ENCODE measurements at regions not wholly inside any gene's neighbourhood (a gene's known extent, or its start where the extent isn't known, plus 50 kb on each side); places are given as distances from the start of the nearest gene placed in this dataset.

- H3K4me3 ChIP-seq (ENCODE audit: severe bottlenecking), result no peak overlapping the region
- no peak for ATAC-seq (ENCODE audit: low read depth)
- no peaks in the 10 kb centered on the region for H3K36me3 ChIP-seq (ENCODE audit: low read depth)
Measured at GRCh38 chr11:31884080-31884479, 73.0 kb upstream of the PAX6 start.

DNA sequence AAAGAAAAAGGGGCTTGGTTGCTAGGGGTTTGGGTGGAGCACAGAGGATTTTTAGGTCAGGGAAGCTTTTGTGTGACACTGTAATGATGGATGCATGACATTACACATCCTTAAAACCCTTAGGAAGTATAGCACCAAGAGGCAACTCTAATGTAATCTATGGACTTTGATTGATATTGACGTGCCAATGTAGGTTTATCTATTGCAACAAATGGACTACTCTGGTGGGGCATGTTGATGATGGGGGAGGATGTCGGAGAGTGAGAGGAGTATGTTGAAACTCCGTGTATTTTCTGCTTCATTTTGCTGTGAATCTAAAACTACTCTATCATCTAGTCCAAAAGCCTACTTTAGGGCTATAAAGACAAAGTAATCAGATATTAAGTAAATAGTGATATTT lies 72.3 kb upstream of the PAX6 start:
- Histone ChIP-seq H3K27ac (ENCODE audit: poor library complexity, severe bottlenecking) (no peak overlapping the region), H3K4me3 (ENCODE audit: severe bottlenecking) (no peak overlapping the region), H3K9me3 (ENCODE audit: severe bottlenecking) (no peaks in the 10 kb centered on the region), H3K4me1 (ENCODE audit: insufficient read depth, poor library complexity, severe bottlenecking) (no peaks in the 10 kb centered on the region), H3K27me3 (ENCODE audit: insufficient read depth, poor library complexity, severe bottlenecking) (no peaks in the 10 kb centered on the region), H3K36me3 (ENCODE audit: low read depth) (no peaks in the 10 kb centered on the region)
- TF ChIP-seq, protein P1, sequence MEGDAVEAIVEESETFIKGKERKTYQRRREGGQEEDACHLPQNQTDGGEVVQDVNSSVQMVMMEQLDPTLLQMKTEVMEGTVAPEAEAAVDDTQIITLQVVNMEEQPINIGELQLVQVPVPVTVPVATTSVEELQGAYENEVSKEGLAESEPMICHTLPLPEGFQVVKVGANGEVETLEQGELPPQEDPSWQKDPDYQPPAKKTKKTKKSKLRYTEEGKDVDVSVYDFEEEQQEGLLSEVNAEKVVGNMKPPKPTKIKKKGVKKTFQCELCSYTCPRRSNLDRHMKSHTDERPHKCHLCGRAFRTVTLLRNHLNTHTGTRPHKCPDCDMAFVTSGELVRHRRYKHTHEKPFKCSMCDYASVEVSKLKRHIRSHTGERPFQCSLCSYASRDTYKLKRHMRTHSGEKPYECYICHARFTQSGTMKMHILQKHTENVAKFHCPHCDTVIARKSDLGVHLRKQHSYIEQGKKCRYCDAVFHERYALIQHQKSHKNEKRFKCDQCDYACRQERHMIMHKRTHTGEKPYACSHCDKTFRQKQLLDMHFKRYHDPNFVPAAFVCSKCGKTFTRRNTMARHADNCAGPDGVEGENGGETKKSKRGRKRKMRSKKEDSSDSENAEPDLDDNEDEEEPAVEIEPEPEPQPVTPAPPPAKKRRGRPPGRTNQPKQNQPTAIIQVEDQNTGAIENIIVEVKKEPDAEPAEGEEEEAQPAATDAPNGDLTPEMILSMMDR (IDR thresholded peaks at IDR 0.05; ENCODE audit: poor library complexity, severe bottlenecking), result no peak
- ATAC-seq (ENCODE audit: low read depth) (no peak), DNase-seq (ENCODE audit: low spot score) (no peak)

More at GRCh38 chr11:31884080-31884479, 73.0 kb upstream of the PAX6 start:
- Histone ChIP-seq H3K27me3 (ENCODE audit: insufficient read depth, poor library complexity, severe bottlenecking) (no peaks in the 10 kb centered on the region), H3K9me3 (ENCODE audit: severe bottlenecking) (no peaks in the 10 kb centered on the region), H3K4me1 (ENCODE audit: insufficient read depth, poor library complexity, severe bottlenecking) (no peaks in the 10 kb centered on the region), H3K27ac (ENCODE audit: poor library complexity, severe bottlenecking) (no peak overlapping the region)
- no peak for DNase-seq (ENCODE audit: low spot score)
- TF ChIP-seq, protein P1 (IDR thresholded peaks at IDR 0.05; ENCODE audit: poor library complexity, severe bottlenecking), result no peak

DNA sequence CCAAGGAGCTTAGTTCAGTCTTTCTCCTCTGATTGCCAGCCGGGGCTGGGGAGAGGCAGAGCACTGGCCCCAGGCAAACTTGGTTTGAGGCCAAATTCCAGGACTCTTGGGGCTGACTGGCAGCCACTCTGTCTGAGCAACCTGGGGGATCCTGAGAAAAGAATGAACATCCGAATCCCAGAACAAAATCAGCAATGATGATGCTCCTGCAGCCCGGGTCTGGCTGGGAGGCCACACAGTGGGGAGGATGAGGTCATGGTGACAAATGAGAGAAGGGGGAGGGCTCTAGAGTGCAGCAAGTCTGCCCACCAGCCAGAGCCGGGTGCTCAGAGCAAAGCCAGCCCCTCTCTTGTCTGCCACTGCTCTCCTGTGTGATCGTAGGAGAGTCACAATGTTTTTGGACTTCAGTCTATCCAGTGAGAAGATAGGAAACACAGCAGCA lies 71.8 kb upstream of the PAX6 start:
- H3K4me3 ChIP-seq (ENCODE audit: severe bottlenecking), result no peak overlapping the region
- TF ChIP-seq, protein P1 (IDR thresholded peaks at IDR 0.05; ENCODE audit: poor library complexity, severe bottlenecking), result no peak
- no peaks in the 10 kb centered on the region for H3K36me3 ChIP-seq (ENCODE audit: low read depth)
- H3K4me1 ChIP-seq (ENCODE audit: insufficient read depth, poor library complexity, severe bottlenecking), result no peaks in the 10 kb centered on the region
- H3K9me3 ChIP-seq (ENCODE audit: severe bottlenecking), result no peaks in the 10 kb centered on the region
- no peaks in the 10 kb centered on the region for H3K27me3 ChIP-seq (ENCODE audit: insufficient read depth, poor library complexity, severe bottlenecking)
- no peak for ATAC-seq (ENCODE audit: low read depth)
- H3K27ac ChIP-seq (ENCODE audit: poor library complexity, severe bottlenecking), result no peak overlapping the region
- no peak for DNase-seq (ENCODE audit: low spot score)

GRCh38 chr11:31881825-31882224 lies 70.7 kb upstream of the PAX6 start:
- ATAC-seq (ENCODE audit: low read depth), result no peak
- TF ChIP-seq, protein P1 (IDR thresholded peaks at IDR 0.05; ENCODE audit: poor library complexity, severe bottlenecking), result no peak
- Histone ChIP-seq H3K36me3 (ENCODE audit: low read depth) (no peaks in the 10 kb centered on the region), H3K4me1 (ENCODE audit: insufficient read depth, poor library complexity, severe bottlenecking) (no peaks in the 10 kb centered on the region), H3K4me3 (ENCODE audit: severe bottlenecking) (no peak overlapping the region), H3K27ac (ENCODE audit: poor library complexity, severe bottlenecking) (no peak overlapping the region), H3K9me3 (ENCODE audit: severe bottlenecking) (no peaks in the 10 kb centered on the region), H3K27me3 (ENCODE audit: insufficient read depth, poor library complexity, severe bottlenecking) (peaks cover 2% of the 10 kb centered on the region)
- DNase-seq (ENCODE audit: low spot score), result no peak

DNA sequence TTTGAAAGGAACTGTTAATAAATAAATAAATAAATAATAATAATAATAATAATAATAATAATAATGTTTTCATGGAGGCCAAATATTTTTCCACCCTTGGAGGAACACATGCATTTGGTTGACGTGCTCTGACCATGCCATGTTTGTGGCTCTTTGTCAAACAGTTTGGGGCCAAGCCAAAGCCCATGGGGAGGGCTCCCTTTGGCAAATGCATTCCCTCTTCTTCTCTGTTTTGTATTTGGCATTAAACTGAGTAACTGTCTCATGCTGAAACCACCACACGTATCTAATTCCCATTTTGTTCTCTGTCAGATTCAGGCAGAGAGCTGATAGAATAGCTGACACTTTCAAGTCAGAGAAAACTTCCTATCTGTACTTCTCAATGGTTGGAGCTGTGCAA lies 68.6 kb upstream of the PAX6 start:
- TF ChIP-seq, protein P1 (IDR thresholded peaks at IDR 0.05; ENCODE audit: poor library complexity, severe bottlenecking), result no peak
- no peak for ATAC-seq (ENCODE audit: low read depth)
- no peak overlapping the region for H3K27ac ChIP-seq (ENCODE audit: poor library complexity, severe bottlenecking)
- H3K4me1 ChIP-seq (ENCODE audit: insufficient read depth, poor library complexity, severe bottlenecking), result no peaks in the 10 kb centered on the region
- no peak for DNase-seq (ENCODE audit: low spot score)
- peaks cover 19% of the 10 kb centered on the region for H3K27me3 ChIP-seq (ENCODE audit: insufficient read depth, poor library complexity, severe bottlenecking)
- no peak overlapping the region for H3K4me3 ChIP-seq (ENCODE audit: severe bottlenecking)
- H3K36me3 ChIP-seq (ENCODE audit: low read depth), result no peaks in the 10 kb centered on the region
- no peaks in the 10 kb centered on the region for H3K9me3 ChIP-seq (ENCODE audit: severe bottlenecking)

Data from RWPE2 (cell line).